ENCODE measurements at regions not wholly inside any gene's neighbourhood (a gene's known extent, or its start where the extent isn't known, plus 50 kb on each side); places are given as distances from the start of the nearest gene placed in this dataset.

DNA sequence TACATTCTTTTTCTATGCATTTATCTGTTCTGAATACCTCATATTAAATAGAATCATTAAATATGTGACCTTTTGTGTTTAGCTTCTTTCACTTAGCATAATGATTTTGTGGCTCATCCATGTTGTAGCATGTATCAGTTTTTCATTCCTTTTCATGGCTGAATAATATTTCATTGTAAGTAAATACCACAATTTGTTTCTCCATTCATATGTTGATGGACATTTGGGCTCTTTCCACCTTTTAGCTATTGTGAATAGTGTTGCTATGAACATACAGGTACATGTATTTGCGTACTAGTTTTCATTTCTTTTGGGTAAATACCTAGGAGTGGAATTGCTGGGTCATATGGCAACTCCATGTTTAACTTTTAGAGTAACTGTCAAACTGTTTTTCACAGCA lies 85.1 kb downstream of the GNL3L start:
- TF ChIP-seq, protein P1, sequence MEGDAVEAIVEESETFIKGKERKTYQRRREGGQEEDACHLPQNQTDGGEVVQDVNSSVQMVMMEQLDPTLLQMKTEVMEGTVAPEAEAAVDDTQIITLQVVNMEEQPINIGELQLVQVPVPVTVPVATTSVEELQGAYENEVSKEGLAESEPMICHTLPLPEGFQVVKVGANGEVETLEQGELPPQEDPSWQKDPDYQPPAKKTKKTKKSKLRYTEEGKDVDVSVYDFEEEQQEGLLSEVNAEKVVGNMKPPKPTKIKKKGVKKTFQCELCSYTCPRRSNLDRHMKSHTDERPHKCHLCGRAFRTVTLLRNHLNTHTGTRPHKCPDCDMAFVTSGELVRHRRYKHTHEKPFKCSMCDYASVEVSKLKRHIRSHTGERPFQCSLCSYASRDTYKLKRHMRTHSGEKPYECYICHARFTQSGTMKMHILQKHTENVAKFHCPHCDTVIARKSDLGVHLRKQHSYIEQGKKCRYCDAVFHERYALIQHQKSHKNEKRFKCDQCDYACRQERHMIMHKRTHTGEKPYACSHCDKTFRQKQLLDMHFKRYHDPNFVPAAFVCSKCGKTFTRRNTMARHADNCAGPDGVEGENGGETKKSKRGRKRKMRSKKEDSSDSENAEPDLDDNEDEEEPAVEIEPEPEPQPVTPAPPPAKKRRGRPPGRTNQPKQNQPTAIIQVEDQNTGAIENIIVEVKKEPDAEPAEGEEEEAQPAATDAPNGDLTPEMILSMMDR (IDR thresholded peaks at IDR 0.05; ENCODE audit: insufficient read depth, low read length, poor library complexity, severe bottlenecking): no peak
- H3K36me3 ChIP-seq (ENCODE audit: control insufficient read depth, insufficient read depth, low read length): no peaks in the 10 kb centered on the region
- no peak for DNase-seq (ENCODE audit: extremely low read depth, insufficient read length)
- no peaks in the 10 kb centered on the region for H3K27me3 ChIP-seq (replicated peaks; ENCODE audit: control insufficient read depth, insufficient read depth, low read length)
- no peak overlapping the region for H3K4me3 ChIP-seq (replicated peaks; ENCODE audit: low read depth, low read length)

- Histone ChIP-seq H3K36me3 (ENCODE audit: control insufficient read depth, insufficient read depth, low read length) (no peaks in the 10 kb centered on the region), H3K4me3 (replicated peaks; ENCODE audit: low read depth, low read length) (no peak overlapping the region), H3K27me3 (replicated peaks; ENCODE audit: control insufficient read depth, insufficient read depth, low read length) (no peaks in the 10 kb centered on the region)
- DNase-seq (ENCODE audit: extremely low read depth, insufficient read length): no peak
- TF ChIP-seq, protein P1 (IDR thresholded peaks at IDR 0.05; ENCODE audit: insufficient read depth, low read length, poor library complexity, severe bottlenecking): no peak
Observed at GRCh38 chrX:54633641-54634040, 103.6 kb downstream of the GNL3L start.

- H3K4me3 ChIP-seq (replicated peaks; ENCODE audit: low read depth, low read length): no peak overlapping the region
- no peak for DNase-seq (ENCODE audit: extremely low read depth, insufficient read length)
Observed at GRCh38 chrX:54639018-54639345, 109.0 kb downstream of the GNL3L start.

GRCh38 chrX:54639346-54640102 lies 109.5 kb downstream of the GNL3L start:
- no peaks in the 10 kb centered on the region for H3K36me3 ChIP-seq (ENCODE audit: control insufficient read depth, insufficient read depth, low read length)
- no peaks in the 10 kb centered on the region for H3K27me3 ChIP-seq (replicated peaks; ENCODE audit: control insufficient read depth, insufficient read depth, low read length)
- peak; percentile 88 for DNase-seq (ENCODE audit: extremely low read depth, insufficient read length)
- TF ChIP-seq, protein P1 (IDR thresholded peaks at IDR 0.05; ENCODE audit: insufficient read depth, low read length, poor library complexity, severe bottlenecking): peak; percentile 62
- H3K4me3 ChIP-seq (replicated peaks; ENCODE audit: low read depth, low read length): peak overlapping the region; percentile 65

More at GRCh38 chrX:54639018-54639345, 109.0 kb downstream of the GNL3L start:
- H3K36me3 ChIP-seq (ENCODE audit: control insufficient read depth, insufficient read depth, low read length): no peaks in the 10 kb centered on the region
- H3K27me3 ChIP-seq (replicated peaks; ENCODE audit: control insufficient read depth, insufficient read depth, low read length): no peaks in the 10 kb centered on the region
- TF ChIP-seq, protein P1 (IDR thresholded peaks at IDR 0.05; ENCODE audit: insufficient read depth, low read length, poor library complexity, severe bottlenecking): no peak

GRCh38 chrX:54640103-54640690 lies 110.2 kb downstream of the GNL3L start:
- Histone ChIP-seq H3K4me3 (replicated peaks; ENCODE audit: low read depth, low read length) (peak overlapping the region; percentile 65), H3K36me3 (ENCODE audit: control insufficient read depth, insufficient read depth, low read length) (no peaks in the 10 kb centered on the region), H3K27me3 (replicated peaks; ENCODE audit: control insufficient read depth, insufficient read depth, low read length) (no peaks in the 10 kb centered on the region)
- DNase-seq (ENCODE audit: extremely low read depth, insufficient read length): no peak
- TF ChIP-seq, protein P1 (IDR thresholded peaks at IDR 0.05; ENCODE audit: insufficient read depth, low read length, poor library complexity, severe bottlenecking): no peak
